Sciatic nerve (tissue), 2 donors: ENCODE measurements at regions not wholly inside any gene's neighbourhood (a gene's known extent, or its start where the extent isn't known, plus 50 kb on each side); places are given as distances from the start of the nearest gene placed in this dataset.

Experiments used
- ATAC-seq: fragments of 200-7000 bp; cut with Tn5 transposase; one replicate; pipeline ENCODE4 v1.9.1; 2020; ENCODE audit warnings: mild to moderate bottlenecking, moderate library complexity
- DNase-seq: peaks from one replicate; pipeline ENCODE4 v3.0.0-alpha.2; 2020; ENCODE audit warnings: low spot score
- intact Hi-C: fragments of 100-400 bp; cut with DNase I; formaldehyde crosslinking; loops from one replicate; pipeline ENCODE4 v1.14.2; 2022
- donor health status: DM: no; HTN: no; CAD: no.
- donor health status: DM: no; HTN: no; CAD: no.

DNA sequence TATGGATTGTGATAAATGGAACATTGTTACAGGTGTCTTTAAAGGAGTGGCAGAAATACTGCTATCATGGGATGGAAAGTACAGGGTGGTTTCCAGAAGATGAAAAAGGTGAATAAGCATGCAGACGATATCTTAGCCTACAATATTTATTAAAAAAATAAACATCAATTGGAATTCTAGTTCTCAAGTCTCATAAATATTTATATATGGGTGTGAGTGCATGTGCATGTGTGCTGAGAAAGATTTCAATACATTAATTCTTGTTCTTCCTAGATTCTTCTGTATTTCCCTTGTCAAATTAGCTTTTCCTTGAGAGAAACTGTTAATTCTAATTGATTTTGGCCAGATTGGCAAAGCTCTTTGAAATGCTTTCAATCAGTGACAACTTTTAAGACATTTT, 618.2 kb downstream of the METTL15 start:
- ATAC-seq (no peak), DNase-seq (no peak)
- intact Hi-C loops: no loop called here

DNA sequence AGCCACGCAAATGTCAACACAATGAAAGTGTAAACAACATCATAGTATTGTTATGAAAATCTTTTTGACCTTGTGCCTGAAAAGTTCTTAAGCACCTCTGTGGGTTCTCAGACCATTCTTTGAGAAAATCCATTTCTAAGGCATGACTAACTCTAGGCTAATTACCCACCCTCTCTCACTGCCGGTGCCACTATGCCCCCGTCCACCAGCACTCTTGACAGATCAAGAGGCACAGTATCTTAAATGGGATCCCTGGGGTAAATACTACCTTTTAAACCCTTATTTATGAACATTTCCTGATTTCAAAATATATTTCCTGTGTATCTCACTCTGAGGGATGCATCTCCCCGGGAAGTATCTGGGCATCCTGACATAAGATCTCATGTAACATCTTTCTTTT, 607.5 kb downstream of the METTL15 start:
- intact Hi-C loops: no loop called here
- ATAC-seq: no peak

GRCh38 chr11:28713850-28714249, 605.7 kb downstream of the METTL15 start:
- DNase-seq (no peak), ATAC-seq (no peak)
- intact Hi-C loops: no loop called here

More for the DNA sequence above, 607.5 kb downstream of the METTL15 start:
- no peak for DNase-seq

DNA sequence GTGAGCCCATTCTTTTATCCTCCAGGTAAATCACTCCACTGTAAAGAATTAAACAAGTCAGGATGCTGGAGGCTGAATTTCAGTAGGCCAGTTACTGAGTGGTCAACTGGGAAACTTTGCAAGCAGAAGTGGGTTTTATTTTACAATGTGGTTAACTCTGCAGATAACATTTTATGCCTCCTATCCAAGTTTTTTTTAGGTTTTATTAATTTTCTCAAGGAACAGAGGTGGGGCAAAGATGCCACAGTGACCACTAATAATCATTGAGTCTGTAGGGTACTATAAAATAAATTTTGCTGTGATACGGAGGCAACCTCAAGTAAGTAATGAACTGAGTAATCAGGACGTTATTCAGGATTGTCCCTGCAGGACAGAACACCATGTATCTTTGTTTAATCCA, 599.9 kb downstream of the METTL15 start:
- intact Hi-C loops: no loop called here
- ATAC-seq: no peak
- no peak for DNase-seq

DNA sequence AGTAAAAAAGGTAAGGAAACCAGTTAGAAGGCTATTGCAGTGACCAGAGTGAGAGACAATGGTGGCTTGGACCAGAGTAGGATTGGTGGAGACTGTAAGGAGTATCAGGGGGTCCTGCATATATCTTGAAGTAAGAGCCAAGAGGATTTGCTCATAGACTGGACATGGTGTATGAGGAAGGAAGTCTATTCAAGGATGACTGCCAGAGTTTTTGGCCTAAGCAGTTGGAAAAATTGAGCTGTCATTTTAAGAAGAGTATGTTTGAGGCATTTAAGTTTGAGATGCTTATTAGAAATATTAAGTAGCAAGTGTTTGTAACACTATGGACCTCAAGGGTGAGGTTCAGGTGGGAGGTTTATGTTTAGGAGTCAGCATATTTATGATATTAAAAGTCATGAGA, 596.6 kb downstream of the METTL15 start:
- intact Hi-C loops: no loop called here
- ATAC-seq (no peak), DNase-seq (no peak)

DNA sequence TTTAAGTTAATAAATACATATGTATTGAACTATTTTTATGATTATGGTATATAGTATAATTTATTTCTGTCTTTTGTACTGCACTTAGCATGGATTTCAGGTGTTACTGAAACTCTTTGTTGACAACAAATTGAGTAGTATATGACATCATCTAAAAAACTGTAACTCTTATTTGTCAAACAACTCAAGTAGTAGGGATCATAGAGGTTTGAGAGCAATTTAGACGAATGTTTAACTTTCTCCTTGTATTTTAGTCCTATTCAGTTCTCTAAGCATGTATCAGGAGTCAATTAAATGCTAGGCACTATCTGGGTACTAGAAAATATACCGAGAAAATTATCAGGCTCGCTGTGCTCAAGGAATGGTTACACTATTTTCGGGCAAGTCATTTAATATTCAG, 595.2 kb downstream of the METTL15 start:
- intact Hi-C loops: no loop called here
- no peak for ATAC-seq

GRCh38 chr11:28702871-28703270, 594.7 kb downstream of the METTL15 start:
- DNase-seq: no peak
- no peak for ATAC-seq
- intact Hi-C loops: no loop called here

More for the DNA sequence above, 595.2 kb downstream of the METTL15 start:
- DNase-seq: no peak

DNA sequence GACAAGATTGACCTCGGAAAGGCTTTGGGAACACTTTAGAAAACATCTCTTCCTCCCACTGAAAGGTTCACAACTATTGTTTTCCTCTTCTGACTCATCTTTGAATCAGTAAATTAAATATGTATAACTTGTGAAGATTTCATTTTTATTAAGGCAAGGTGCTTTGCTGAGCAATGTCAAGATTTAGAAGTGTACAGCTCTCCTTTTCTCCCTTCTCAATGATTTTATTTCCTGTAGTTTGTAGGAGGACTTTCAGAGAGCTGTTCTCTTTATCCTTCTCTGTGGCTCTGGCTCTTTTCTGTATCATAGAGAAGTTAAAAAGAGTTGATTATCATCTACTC, 594.2 kb downstream of the METTL15 start:
- no peak for DNase-seq
- no peak for ATAC-seq
- intact Hi-C loops: no loop called here

DNA sequence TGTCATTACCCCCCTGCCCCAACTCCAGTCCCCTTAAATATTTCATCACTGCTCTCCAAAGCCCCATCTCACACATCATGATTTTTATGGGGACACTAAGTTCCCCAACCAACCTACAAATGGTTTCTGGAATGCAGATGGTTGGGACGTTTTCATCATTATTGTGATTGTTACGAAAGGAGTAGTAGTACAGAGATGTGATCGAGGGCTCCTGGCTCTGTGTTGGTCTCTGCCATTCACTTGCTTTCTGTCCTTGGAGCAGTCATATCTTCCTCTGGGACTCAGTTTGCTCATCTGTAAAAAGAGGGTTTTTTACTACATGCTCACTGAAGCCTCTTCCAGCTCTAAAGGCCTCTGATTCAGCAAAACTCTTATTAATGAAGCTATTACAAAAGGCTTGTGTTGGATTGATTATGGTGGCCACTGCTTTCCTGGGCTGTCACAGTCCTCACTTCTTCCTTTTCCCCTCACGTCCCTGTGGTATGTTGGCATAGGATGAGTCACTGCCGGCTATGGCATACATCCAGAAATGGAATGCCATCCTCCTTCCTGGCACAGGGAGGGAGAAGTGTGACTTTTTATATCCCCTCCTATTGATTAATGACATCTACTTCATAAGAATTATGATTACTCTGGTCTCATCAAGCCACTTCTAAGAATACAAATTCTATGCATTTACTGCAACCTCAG, 593.7 kb downstream of the METTL15 start:
- ATAC-seq (no peak), DNase-seq (no peak)
- intact Hi-C loops: no loop called here

GRCh38 chr11:28699701-28700100, 591.5 kb downstream of the METTL15 start:
- intact Hi-C loops: no loop called here
- DNase-seq (no peak), ATAC-seq (no peak)

GRCh38 chr11:28697920-28698827, 590.0 kb downstream of the METTL15 start:
- ATAC-seq: no peak
- intact Hi-C loops: no loop called here
- DNase-seq: peak; percentile 61

GRCh38 chr11:28696591-28696990, 588.4 kb downstream of the METTL15 start:
- ATAC-seq (no peak), DNase-seq (no peak)
- intact Hi-C loops: no loop called here

GRCh38 chr11:28690746-28691145, 582.6 kb downstream of the METTL15 start:
- ATAC-seq (no peak), DNase-seq (no peak)
- intact Hi-C loops: no loop called here

- no peak for DNase-seq
- intact Hi-C loops: no loop called here
- no peak for ATAC-seq
Measured at GRCh38 chr11:28684011-28684586, 575.9 kb downstream of the METTL15 start.

DNA sequence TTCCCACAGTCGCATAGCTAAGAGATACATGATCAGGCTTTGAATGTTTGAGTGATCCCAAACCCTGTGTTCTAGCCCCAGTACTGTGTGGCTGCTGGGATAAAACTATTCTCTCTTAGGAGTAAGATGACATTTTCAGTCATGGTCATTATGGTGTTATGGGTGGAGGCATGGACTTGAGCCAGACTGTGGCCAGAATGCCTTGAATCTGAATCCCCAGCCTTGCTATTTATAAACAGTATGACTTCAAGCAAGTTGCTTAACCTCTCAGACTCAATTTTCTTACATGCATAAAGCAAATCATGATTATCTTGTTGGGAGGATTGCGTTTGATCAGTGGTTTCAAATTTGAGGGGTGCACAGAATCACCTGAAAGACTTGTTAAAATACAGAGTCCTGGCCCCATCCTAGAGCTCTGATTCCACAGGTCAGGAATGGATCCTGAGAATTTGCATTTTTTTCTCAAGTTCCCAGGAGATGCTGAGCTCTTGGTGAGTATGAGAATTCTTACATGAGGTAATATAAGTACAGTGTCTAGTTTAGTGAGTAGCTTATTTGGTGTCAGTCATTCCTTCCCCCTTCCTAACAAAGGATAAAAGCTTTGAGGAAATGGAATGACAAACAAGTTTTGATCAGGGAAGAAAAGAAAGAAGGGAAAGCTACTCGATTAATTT, 571.7 kb downstream of the METTL15 start:
- DNase-seq: no peak
- no peak for ATAC-seq
- intact Hi-C loops: no loop called here

DNA sequence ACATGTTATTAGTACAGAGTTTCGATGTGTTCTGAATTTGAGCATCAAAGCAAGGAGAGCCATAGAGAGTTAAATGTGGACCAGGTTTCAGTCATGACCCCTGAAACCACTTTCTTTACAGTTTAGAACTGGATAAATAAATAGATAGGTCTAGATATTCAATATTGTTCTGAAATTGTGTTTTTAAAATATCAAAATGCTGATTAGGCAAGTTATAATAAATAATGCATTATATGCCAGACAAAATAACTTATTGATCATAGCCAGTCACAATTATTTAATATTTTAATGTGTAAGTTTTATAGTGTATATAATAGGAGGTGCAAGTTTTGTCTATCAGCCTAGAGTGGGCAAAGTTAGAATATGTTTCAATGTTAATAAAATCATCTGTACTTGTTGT, 569.5 kb downstream of the METTL15 start:
- DNase-seq (no peak), ATAC-seq (no peak)
- intact Hi-C loops: no loop called here

GRCh38 chr11:28675183-28675582, 567.0 kb downstream of the METTL15 start:
- intact Hi-C loops: no loop called here
- DNase-seq (no peak), ATAC-seq (no peak)

- intact Hi-C loops: no loop called here
- DNase-seq: no peak
- ATAC-seq: no peak
Measured at GRCh38 chr11:28674433-28675103, 566.4 kb downstream of the METTL15 start.
